Kidney epithelial cell (primary cell): ENCODE measurements at regions not wholly inside any gene's neighbourhood (a gene's known extent, or its start where the extent isn't known, plus 50 kb on each side); places are given as distances from the start of the nearest gene placed in this dataset.

Source experiments
- DNase-seq: peaks from one replicate; pipeline ENCODE4 v3.0.0-alpha.2; 2010; ENCODE audit warnings: low read depth
- H3K27me3 ChIP-seq: 2 replicates; pipeline ENCODE4 v1.6.0; 2011; ENCODE audit warnings: low read length; ENCODE audit not compliant: control insufficient read depth, insufficient read depth
- H3K36me3 ChIP-seq: 2 replicates; pipeline ENCODE4 v1.5.1; 2011; ENCODE audit warnings: low read length; ENCODE audit not compliant: control insufficient read depth, insufficient read depth
- H3K4me3 ChIP-seq: 2 replicates; pipeline ENCODE4 v1.5.1; 2011; ENCODE audit warnings: low read depth, mild to moderate bottlenecking, control low read depth, low read length
- TF ChIP-seq, protein P1 (sequence below): IDR thresholded peaks from 2 replicates; pipeline ENCODE4 v1.5.1; 2011; ENCODE audit warnings: mild to moderate bottlenecking, moderate library complexity, low read length, control low read depth, inconsistent platforms; ENCODE audit not compliant: insufficient read depth, poor library complexity, severe bottlenecking

DNA sequence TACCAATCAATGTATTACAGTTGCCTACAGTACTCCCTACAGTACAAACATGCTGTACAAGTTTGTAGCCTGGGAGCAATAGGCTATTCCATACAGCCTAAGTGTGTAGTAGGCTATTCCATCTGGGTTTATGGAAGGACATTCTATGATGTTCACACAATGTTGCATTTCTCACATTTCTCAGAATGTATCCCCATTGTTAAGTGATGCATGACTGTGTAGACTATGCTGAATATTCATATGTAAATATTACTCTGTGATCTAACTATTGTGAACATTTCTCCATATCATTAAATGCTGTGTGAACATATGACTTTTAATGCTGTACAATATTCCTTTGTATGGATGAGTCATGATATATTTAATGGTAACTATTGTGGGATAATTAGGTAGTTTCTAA, 139.2 kb upstream of the ADAMTS9 start:
- no peaks in the 10 kb centered on the region for H3K27me3 ChIP-seq
- DNase-seq = no peak
- TF ChIP-seq, protein P1, sequence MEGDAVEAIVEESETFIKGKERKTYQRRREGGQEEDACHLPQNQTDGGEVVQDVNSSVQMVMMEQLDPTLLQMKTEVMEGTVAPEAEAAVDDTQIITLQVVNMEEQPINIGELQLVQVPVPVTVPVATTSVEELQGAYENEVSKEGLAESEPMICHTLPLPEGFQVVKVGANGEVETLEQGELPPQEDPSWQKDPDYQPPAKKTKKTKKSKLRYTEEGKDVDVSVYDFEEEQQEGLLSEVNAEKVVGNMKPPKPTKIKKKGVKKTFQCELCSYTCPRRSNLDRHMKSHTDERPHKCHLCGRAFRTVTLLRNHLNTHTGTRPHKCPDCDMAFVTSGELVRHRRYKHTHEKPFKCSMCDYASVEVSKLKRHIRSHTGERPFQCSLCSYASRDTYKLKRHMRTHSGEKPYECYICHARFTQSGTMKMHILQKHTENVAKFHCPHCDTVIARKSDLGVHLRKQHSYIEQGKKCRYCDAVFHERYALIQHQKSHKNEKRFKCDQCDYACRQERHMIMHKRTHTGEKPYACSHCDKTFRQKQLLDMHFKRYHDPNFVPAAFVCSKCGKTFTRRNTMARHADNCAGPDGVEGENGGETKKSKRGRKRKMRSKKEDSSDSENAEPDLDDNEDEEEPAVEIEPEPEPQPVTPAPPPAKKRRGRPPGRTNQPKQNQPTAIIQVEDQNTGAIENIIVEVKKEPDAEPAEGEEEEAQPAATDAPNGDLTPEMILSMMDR = no peak
- H3K4me3 ChIP-seq = no peak overlapping the region
- no peaks in the 10 kb centered on the region for H3K36me3 ChIP-seq

DNA sequence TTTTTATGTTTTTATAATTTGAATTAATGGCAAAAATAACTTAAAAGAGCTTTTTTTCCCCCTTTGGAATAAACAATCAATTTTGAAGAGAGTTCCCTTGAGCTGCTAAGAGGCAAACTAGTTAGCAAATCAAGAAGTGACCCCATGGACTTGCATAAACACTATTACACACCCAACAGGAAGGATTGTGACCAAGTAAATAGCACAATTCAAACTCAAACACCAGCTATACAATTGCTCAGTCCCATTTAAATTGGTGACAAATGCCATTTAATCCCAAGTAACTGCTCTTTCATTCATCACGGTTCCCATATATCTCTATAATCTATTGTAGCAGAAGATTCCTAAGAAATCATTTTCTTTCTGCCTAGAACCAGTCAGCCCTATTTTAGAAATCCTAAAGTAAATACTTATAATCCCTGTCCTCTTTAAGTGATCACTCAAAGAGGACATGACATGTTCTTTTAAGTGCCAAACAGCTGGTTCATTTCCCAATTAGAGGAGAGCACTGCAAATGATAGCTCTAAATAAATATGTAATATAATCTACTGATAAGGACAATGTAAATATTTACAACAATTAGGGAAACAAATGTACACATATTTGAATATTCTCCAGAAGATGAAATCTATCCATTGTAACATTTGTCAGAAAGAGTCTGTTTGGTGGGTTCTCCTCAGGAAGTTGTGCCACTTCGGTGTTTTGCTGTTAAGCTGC, 137.8 kb upstream of the ADAMTS9 start:
- Histone ChIP-seq H3K36me3 (no peaks in the 10 kb centered on the region), H3K27me3 (no peaks in the 10 kb centered on the region), H3K4me3 (no peak overlapping the region)
- TF ChIP-seq, protein P1 = no peak
- DNase-seq = no peak

DNA sequence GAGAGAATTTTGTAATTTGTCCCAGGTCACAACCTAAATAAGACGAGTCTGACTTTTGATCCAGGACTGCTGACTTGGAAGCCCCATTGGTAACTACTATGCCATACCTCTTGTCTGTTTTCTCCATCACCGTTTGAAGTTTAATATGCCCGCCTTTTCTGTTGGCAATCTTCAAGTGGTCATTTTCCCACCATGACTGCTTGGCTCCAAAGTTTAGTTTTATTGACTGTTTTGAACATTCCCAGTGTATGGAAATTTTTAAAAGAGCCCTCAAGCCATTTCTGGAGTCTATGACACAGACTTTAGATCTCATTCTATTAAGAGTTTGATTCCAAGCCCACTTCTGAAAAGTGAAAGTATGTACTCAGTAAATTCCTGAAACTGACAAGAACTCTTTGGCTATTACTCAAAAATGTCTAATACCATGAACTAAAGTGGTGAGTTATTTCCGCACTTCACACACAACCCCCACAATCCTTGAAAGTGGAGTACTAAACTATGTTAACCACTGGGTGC, 136.7 kb upstream of the ADAMTS9 start:
- TF ChIP-seq, protein P1 = no peak
- no peak for DNase-seq
- no peaks in the 10 kb centered on the region for H3K36me3 ChIP-seq
- H3K4me3 ChIP-seq = no peak overlapping the region
- H3K27me3 ChIP-seq = no peaks in the 10 kb centered on the region

DNA sequence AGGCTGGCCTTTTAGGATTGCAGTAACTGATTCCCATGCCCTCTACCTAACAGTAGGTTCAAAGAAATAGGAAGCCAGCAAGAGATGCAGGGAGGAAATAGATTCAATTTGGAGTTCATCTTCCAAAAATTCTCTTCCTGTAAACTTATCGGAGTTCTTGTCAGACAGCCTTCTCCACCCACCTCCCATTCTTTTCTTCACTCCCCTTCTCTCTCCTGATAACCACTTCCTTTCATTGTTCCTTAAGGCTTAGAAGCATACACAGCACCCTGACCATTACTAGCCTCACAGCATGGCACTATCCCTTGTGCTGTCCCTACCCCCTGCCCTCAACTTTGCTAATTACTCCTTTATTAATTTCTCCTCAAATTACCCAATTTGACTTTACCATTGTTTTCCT, 130.4 kb upstream of the ADAMTS9 start:
- TF ChIP-seq, protein P1 = no peak
- Histone ChIP-seq H3K36me3 (no peaks in the 10 kb centered on the region), H3K4me3 (no peak overlapping the region), H3K27me3 (no peaks in the 10 kb centered on the region)
- no peak for DNase-seq

DNA sequence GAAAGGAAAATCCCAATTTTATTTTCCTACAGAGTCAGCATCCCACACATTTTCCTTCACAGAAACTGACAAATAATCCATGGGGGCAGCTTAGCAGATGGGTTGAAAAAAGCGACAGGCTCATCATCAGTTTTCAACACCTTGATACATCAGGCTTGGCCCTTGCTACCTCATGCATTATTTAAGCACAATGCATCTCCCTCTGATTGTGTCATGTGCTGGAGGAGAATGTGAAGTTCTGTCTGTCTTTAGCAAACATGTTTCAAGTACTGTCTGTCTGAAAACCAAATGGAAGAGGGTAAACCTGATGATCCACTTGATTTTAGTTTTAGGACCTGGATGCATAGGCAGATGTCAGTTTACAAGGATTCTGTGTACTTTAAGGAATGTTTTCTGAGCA, 128.6 kb upstream of the ADAMTS9 start:
- DNase-seq = no peak
- TF ChIP-seq, protein P1 = no peak

DNA sequence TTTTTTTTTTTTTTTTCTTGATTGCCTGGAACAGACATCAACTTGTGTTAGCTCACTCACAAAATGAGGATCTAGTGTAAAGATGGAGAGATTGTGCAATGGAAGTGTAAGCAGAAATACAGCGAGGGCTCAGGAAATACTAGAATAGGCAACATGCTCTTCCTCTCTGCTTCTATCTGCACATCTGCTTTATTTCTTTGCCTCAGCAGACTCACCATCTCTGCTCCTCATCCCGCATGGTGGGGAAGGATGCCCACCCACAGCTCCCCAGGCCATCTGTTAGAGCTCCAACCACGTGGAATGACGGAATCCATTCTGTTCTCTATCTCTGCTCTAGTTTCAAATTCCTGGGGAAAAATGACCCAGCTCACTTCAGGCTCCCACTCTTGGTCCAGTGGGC, 128.0 kb upstream of the ADAMTS9 start:
- no peaks in the 10 kb centered on the region for H3K27me3 ChIP-seq
- no peak for DNase-seq
- no peaks in the 10 kb centered on the region for H3K36me3 ChIP-seq
- H3K4me3 ChIP-seq = no peak overlapping the region
- TF ChIP-seq, protein P1 = no peak

More for the DNA sequence above, 128.6 kb upstream of the ADAMTS9 start:
- Histone ChIP-seq H3K36me3 (no peaks in the 10 kb centered on the region), H3K4me3 (no peak overlapping the region), H3K27me3 (no peaks in the 10 kb centered on the region)
